Esophagus squamous epithelium (tissue), 4 donors: ENCODE measurements at regions not wholly inside any gene's neighbourhood (a gene's known extent, or its start where the extent isn't known, plus 50 kb on each side); places are given as distances from the start of the nearest gene placed in this dataset.

ENCODE experiments used
- CTCF ChIP-seq, 6 experiments: fragments of 450-650 bp in 4 of 6; fragments of 200-600 bp in 2 of 6; sonication (generic) in 2 of 6; IDR thresholded peaks; one replicate each; pipeline ENCODE4 v1.5.1; 2016 to 2019; ENCODE audit warnings: antibody characterized with exemption in 6 of 6, mild to moderate bottlenecking in 4 of 6, moderate library complexity in 4 of 6
- POLR2A ChIP-seq, 4 donors: fragments of 450-650 bp; IDR thresholded peaks; one replicate each; pipeline ENCODE4 v1.6.1; 2017; ENCODE audit warnings: antibody characterized with exemption in 4 of 4, mild to moderate bottlenecking in 4 of 4, moderate library complexity in 3 of 4

GRCh38 chr7:128172151-128172550, 68.9 kb upstream of the LEP start:
- TF ChIP-seq CTCF (IDR thresholded peaks at IDR 0.05) (no peak), POLR2A (IDR thresholded peaks at IDR 0.05) (no peak)
